H9 (cell line): ENCODE measurements at regions not wholly inside any gene's neighbourhood (a gene's known extent, or its start where the extent isn't known, plus 50 kb on each side); places are given as distances from the start of the nearest gene placed in this dataset.

Experiments used
- DNase-seq: peaks from one replicate; pipeline ENCODE4 v3.0.0-alpha.2; 2017
- H2AFZ ChIP-seq: one replicate; pipeline ENCODE4 v1.6.1; 2013; ENCODE audit warnings: mild to moderate bottlenecking, low read length, control low read depth, moderate library complexity
- H2AK5ac ChIP-seq: 2 replicates; pipeline ENCODE4 v1.6.1; 2013; ENCODE audit warnings: low read length, control low read depth, mixed read lengths; ENCODE audit not compliant: insufficient read length
- H2BK120ac ChIP-seq: one replicate; pipeline ENCODE4 v1.6.1; 2013; ENCODE audit warnings: low read depth, mild to moderate bottlenecking, low read length, control low read depth, inconsistent platforms; ENCODE audit not compliant: poor library complexity, severe bottlenecking
- H2BK12ac ChIP-seq: 2 replicates; pipeline ENCODE4 v1.6.1; 2013; ENCODE audit warnings: low read length, control low read depth, mixed read lengths, low read depth; ENCODE audit not compliant: insufficient read length
- H2BK15ac ChIP-seq: 2 replicates; pipeline ENCODE4 v1.6.1; 2013; ENCODE audit warnings: low read depth, low read length, control low read depth
- H2BK20ac ChIP-seq: one replicate; pipeline ENCODE4 v1.6.1; 2013; ENCODE audit warnings: low read depth, mild to moderate bottlenecking, low read length, control low read depth, inconsistent platforms; ENCODE audit not compliant: poor library complexity, severe bottlenecking
- H2BK5ac ChIP-seq: 2 replicates; pipeline ENCODE4 v1.6.1; 2013; ENCODE audit warnings: low read length, control low read depth, mixed read lengths; ENCODE audit not compliant: insufficient read length
- H3K14ac ChIP-seq: 2 replicates; pipeline ENCODE4 v1.6.1; 2013; ENCODE audit warnings: low read length, control low read depth; ENCODE audit not compliant: insufficient read depth
- H3K18ac ChIP-seq: 2 replicates; pipeline ENCODE4 v1.6.1; 2013; ENCODE audit warnings: low read depth, mild to moderate bottlenecking, mixed read lengths, low read length, control low read depth; ENCODE audit not compliant: insufficient read length
- H3K23ac ChIP-seq: 2 replicates; pipeline ENCODE4 v1.6.1; 2013; ENCODE audit warnings: low read length, control low read depth, mixed read lengths, low read depth; ENCODE audit not compliant: insufficient read length
- H3K23me2 ChIP-seq: 2 replicates; pipeline ENCODE4 v1.6.1; 2013; ENCODE audit warnings: low read depth, mild to moderate bottlenecking, mixed read lengths, low read length, control low read depth; ENCODE audit not compliant: insufficient read length, poor library complexity, severe bottlenecking
- H3K27ac ChIP-seq: 2 replicates; pipeline ENCODE4 v1.5.1; 2013; ENCODE audit warnings: low read length, control low read depth, mixed read lengths, low read depth; ENCODE audit not compliant: insufficient read length
- H3K27me3 ChIP-seq: 2 replicates; pipeline ENCODE4 v1.6.1; 2013; ENCODE audit warnings: low read length, control low read depth, inconsistent platforms; ENCODE audit not compliant: insufficient read depth
- H3K4ac ChIP-seq: 2 replicates; pipeline ENCODE4 v1.6.1; 2013; ENCODE audit warnings: low read depth, mild to moderate bottlenecking, control low read depth, inconsistent platforms, low read length, moderate library complexity
- H3K4me1 ChIP-seq: 2 replicates; pipeline ENCODE4 v1.6.1; 2013; ENCODE audit warnings: low read length, control low read depth, inconsistent platforms; ENCODE audit not compliant: insufficient read depth
- H3K4me2 ChIP-seq: 2 replicates; pipeline ENCODE4 v1.6.1; 2013; ENCODE audit warnings: low read length, control low read depth, mixed read lengths; ENCODE audit not compliant: insufficient read length, insufficient read depth
- H3K56ac ChIP-seq: 2 replicates; pipeline ENCODE4 v1.6.1; 2013; ENCODE audit warnings: low read depth, mild to moderate bottlenecking, mixed read lengths, low read length, control low read depth; ENCODE audit not compliant: insufficient read length
- H3K79me1 ChIP-seq: 2 replicates; pipeline ENCODE4 v1.6.1; 2013; ENCODE audit warnings: low read depth, mild to moderate bottlenecking, moderate library complexity, low read length, control low read depth, inconsistent platforms; ENCODE audit not compliant: insufficient read depth, poor library complexity, severe bottlenecking
- H3K79me2 ChIP-seq: 2 replicates; pipeline ENCODE4 v1.6.1; 2013; ENCODE audit warnings: low read length, control low read depth, inconsistent platforms; ENCODE audit not compliant: insufficient read depth
- H3K9ac ChIP-seq: 2 replicates; pipeline ENCODE4 v1.6.1; 2013; ENCODE audit warnings: low read length, control low read depth, mixed read lengths; ENCODE audit not compliant: insufficient read length; ENCODE audit errors: extremely low read depth
- H3K9me3 ChIP-seq: one replicate; pipeline ENCODE4 v1.6.1; 2013; ENCODE audit warnings: low read depth, low read length, inconsistent platforms; ENCODE audit not compliant: control insufficient read depth
- H3T11ph ChIP-seq: one replicate; pipeline ENCODE4 v1.6.1; 2013; ENCODE audit warnings: mild to moderate bottlenecking, low read length, control low read depth, inconsistent platforms
- H4K20me1 ChIP-seq: one replicate; pipeline ENCODE4 v1.6.1; 2013; ENCODE audit not compliant: control insufficient read depth, insufficient read length, insufficient read depth
- H4K5ac ChIP-seq: 2 replicates; pipeline ENCODE4 v1.6.1; 2013; ENCODE audit warnings: low read depth, mild to moderate bottlenecking, mixed read lengths, low read length, control low read depth; ENCODE audit not compliant: insufficient read length
- H4K8ac ChIP-seq: replicated peaks from 2 replicates; pipeline ENCODE4 v1.6.1; 2013; ENCODE audit warnings: low read length, control low read depth, mixed read lengths, low read depth; ENCODE audit not compliant: insufficient read length
- H4K91ac ChIP-seq: 2 replicates; pipeline ENCODE4 v1.6.1; 2013; ENCODE audit warnings: low read depth, mild to moderate bottlenecking, moderate library complexity, mixed read lengths, low read length, control low read depth; ENCODE audit not compliant: insufficient read length
- H3K27ac Mint-ChIP-seq, 3 experiments: 2 replicates in 2 of 3; 3 replicates in 1 of 3; pipeline ENCODE4 v1.8.0; 2020 to 2021; ENCODE audit warnings: mixed read lengths in 3 of 3, mild to moderate bottlenecking in 1 of 3, moderate library complexity in 1 of 3
- H3K27me3 Mint-ChIP-seq: 2 replicates; pipeline ENCODE4 v1.8.0; 2021; ENCODE audit warnings: low read depth, mild to moderate bottlenecking, moderate library complexity, mixed read lengths
- H3K36me3 Mint-ChIP-seq, 3 experiments: 2 replicates in 2 of 3; 3 replicates in 1 of 3; pipeline ENCODE4 v1.8.0; 2020 to 2021; ENCODE audit warnings: low read depth in 3 of 3, mixed read lengths in 3 of 3; ENCODE audit not compliant: insufficient read depth in 1 of 3
- H3K4me1 Mint-ChIP-seq, 2 experiments: 2 replicates each; pipeline ENCODE4 v1.8.0; 2020; ENCODE audit warnings: mixed read lengths in 2 of 2
- H3K4me3 Mint-ChIP-seq, 2 experiments: 2 replicates in 1 of 2; 3 replicates in 1 of 2; pipeline ENCODE4 v1.8.0; 2020 to 2021; ENCODE audit warnings: mild to moderate bottlenecking in 2 of 2, mixed read lengths in 2 of 2, moderate library complexity in 1 of 2
- H3K9me3 Mint-ChIP-seq, 2 experiments: 2 replicates in 1 of 2; 3 replicates in 1 of 2; pipeline ENCODE4 v1.8.0; 2020; ENCODE audit warnings: mild to moderate bottlenecking in 2 of 2, mixed read lengths in 2 of 2, moderate library complexity in 1 of 2
- CTCF ChIP-seq: fragments of 200-600 bp; sonication (generic); conservative IDR thresholded peaks from 3 replicates; pipeline ENCODE4 v1.8.0; 2021; ENCODE audit warnings: antibody characterized with exemption, mild to moderate bottlenecking
- WGBS: extraction: QIAGEN DNeasy Blood & Tissue Kit; methylation state at CpG from one replicate; pipeline ENCODE4 v1.1.7; 2013; ENCODE audit warnings: missing lambda C conversion rate, low lambda C conversion rate, mixed read lengths; ENCODE audit not compliant: insufficient read length; ENCODE audit errors: extremely low coverage; 5-methylcytosine and 5-hydroxymethylcytosine counted together

GRCh38 chr2:67565761-67566160, 168.6 kb downstream of the ETAA1 start:
- no peak overlapping the region for H4K8ac ChIP-seq
- H4K5ac ChIP-seq = no peak overlapping the region
- no peak overlapping the region for H3K23ac ChIP-seq
- no peaks in the 10 kb centered on the region for H3K27me3 ChIP-seq
- H4K20me1 ChIP-seq = no peaks in the 10 kb centered on the region
- no peak overlapping the region for H2AFZ ChIP-seq
- H3K79me1 ChIP-seq = no peaks in the 10 kb centered on the region
- no peak for DNase-seq
- no peak overlapping the region for H3K4ac ChIP-seq
- no peak overlapping the region for H3T11ph ChIP-seq
- no peak overlapping the region for H3K4me2 ChIP-seq
- H3K79me2 ChIP-seq = no peaks in the 10 kb centered on the region
- H2BK5ac ChIP-seq = no peak overlapping the region
- no peak for TF ChIP-seq CTCF
- H3K4me1 ChIP-seq = no peaks in the 10 kb centered on the region
- no peak overlapping the region for H3K4me3 Mint-ChIP-seq
- H3K27ac Mint-ChIP-seq = no peak overlapping the region
- no peak overlapping the region for H3K56ac ChIP-seq
- H2BK20ac ChIP-seq = no peak overlapping the region
- H2AK5ac ChIP-seq = no peak overlapping the region
- no peak overlapping the region for H3K18ac ChIP-seq
- H3K36me3 Mint-ChIP-seq = no peaks in the 10 kb centered on the region
- H3K27me3 Mint-ChIP-seq = peaks cover 2% of the 10 kb centered on the region
- no peaks in the 10 kb centered on the region for H3K23me2 ChIP-seq
- H3K14ac ChIP-seq = no peak overlapping the region
- no peaks in the 10 kb centered on the region for H3K4me1 Mint-ChIP-seq
- no peaks in the 10 kb centered on the region for H3K9me3 Mint-ChIP-seq
- no CpG with 5 or more reads among the region's 6 CpGs for WGBS
- H4K91ac ChIP-seq = no peak overlapping the region
- H2BK15ac ChIP-seq = no peak overlapping the region
- H3K9ac ChIP-seq = no peak overlapping the region
- no peaks in the 10 kb centered on the region for H3K9me3 ChIP-seq
- H2BK12ac ChIP-seq = no peak overlapping the region
- no peak overlapping the region for H2BK120ac ChIP-seq
- no peak overlapping the region for H3K27ac ChIP-seq
